ENCODE measurements at regions not wholly inside any gene's neighbourhood (a gene's known extent, or its start where the extent isn't known, plus 50 kb on each side); places are given as distances from the start of the nearest gene placed in this dataset.
"Not testable (repeated sequence)": the region's sequence is repeated elsewhere in the genome, so short reads cannot be mapped to it uniquely, and the experiment has no call there.

DNA sequence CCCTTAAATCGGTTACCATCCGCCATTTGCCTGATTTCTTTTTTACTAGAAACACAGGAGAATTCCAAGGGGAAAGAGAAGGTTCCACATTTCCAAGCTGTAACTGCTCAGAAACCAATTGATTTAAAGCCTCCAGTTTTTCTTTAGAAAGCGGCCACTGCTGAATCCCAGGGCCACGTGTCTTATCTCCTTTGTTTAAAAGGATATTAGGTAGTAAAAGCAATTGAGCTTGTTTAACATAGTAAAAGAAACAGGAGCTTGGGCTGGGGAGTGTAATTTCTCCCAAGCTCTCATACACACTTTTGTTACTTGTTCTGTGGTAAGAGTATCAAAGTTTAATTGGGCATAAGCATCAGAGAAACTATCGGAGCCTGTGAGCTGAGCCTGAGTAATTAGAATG lies 180.0 kb downstream of the OTOP1 start:
- H3K4me1 Mint-ChIP-seq; H3K4me1 ChIP-seq (ENCODE audit: control insufficient read depth in 1 of 2, insufficient read depth in 2 of 2, low read length in 2 of 2); H3K9me3 ChIP-seq (replicated peaks in 1 of 2; ENCODE audit: control insufficient read depth in 1 of 2, insufficient read depth in 1 of 2, low read length in 2 of 2); DNase-seq; H3K4me3 ChIP-seq (replicated peaks in 1 of 3; ENCODE audit: low read depth in 2 of 3, low read length in 3 of 3); H3K27ac Mint-ChIP-seq; H3K36me3 ChIP-seq (replicated peaks in 1 of 2; ENCODE audit: control insufficient read depth in 1 of 2, insufficient read depth in 2 of 2, low read length in 2 of 2); H3K79me2 ChIP-seq (ENCODE audit: insufficient read depth, low read length); H4K20me1 ChIP-seq (ENCODE audit: insufficient read depth, low read length); intact Hi-C loops (cut with micrococcal nuclease); H3K9ac ChIP-seq (ENCODE audit: insufficient read depth, low read length, poor library complexity, severe bottlenecking); H3K36me3 Mint-ChIP-seq; H3K27ac ChIP-seq (ENCODE audit: low read depth in 1 of 2, low read length in 2 of 2); H3K4me2 ChIP-seq (replicated peaks; ENCODE audit: extremely low read depth, low read length, poor library complexity, severe bottlenecking); H2AFZ ChIP-seq (ENCODE audit: insufficient read depth, low read depth, low read length, poor library complexity, severe bottlenecking): not testable (repeated sequence)
- Mint-ChIP-seq H3K9me3 (peaks cover 5 to 15% (median 11%) of the 10 kb centered on the region in 7 donors), H3K4me3 (peak overlapping the region in 1 of 2 donors; percentile 26), H3K27me3 (ENCODE audit: low read depth in 3 of 3) (peaks cover 37 to 53% (median 39%) of the 10 kb centered on the region in 3 donors)
- H3K27me3 ChIP-seq (ENCODE audit: control insufficient read depth in 2 of 2, insufficient read depth in 2 of 2, low read length in 2 of 2) = peaks cover 15 to 24% of the 10 kb centered on the region in 2 donors
- no CpG with 5 or more reads among the region's 5 CpGs for WGBS (ENCODE audit: insufficient coverage)

DNA sequence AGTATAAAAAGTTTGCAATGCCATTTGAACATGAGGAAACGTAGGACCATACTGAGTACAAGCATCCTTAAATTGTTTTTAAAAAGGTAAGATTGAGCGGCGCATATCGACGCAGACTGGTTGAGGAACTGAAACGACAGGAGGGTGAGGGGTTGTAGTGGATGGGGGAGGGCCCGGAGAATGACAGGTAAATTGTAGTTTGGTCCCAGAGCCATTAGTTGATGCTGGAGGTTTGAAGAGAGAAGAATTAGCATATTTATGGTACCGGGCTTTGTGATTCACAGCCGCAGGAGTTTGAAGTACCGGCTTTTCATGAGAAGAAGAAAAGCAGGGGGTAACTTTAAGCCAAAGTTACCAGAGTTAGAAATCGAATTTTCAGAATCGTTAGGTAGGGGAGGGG lies 179.5 kb downstream of the OTOP1 start:
- peaks cover 15 to 24% of the 10 kb centered on the region in 2 donors for H3K27me3 ChIP-seq (ENCODE audit: control insufficient read depth in 2 of 2, insufficient read depth in 2 of 2, low read length in 2 of 2)
- H4K20me1 ChIP-seq (ENCODE audit: insufficient read depth, low read length); H3K27ac ChIP-seq (ENCODE audit: low read depth in 1 of 2, low read length in 2 of 2); H3K4me1 ChIP-seq (ENCODE audit: control insufficient read depth in 1 of 2, insufficient read depth in 2 of 2, low read length in 2 of 2); H3K4me1 Mint-ChIP-seq; H2AFZ ChIP-seq (ENCODE audit: insufficient read depth, low read depth, low read length, poor library complexity, severe bottlenecking); H3K27ac Mint-ChIP-seq; H3K79me2 ChIP-seq (ENCODE audit: insufficient read depth, low read length); DNase-seq; intact Hi-C loops (cut with micrococcal nuclease); H3K9me3 ChIP-seq (replicated peaks in 1 of 2; ENCODE audit: control insufficient read depth in 1 of 2, insufficient read depth in 1 of 2, low read length in 2 of 2); H3K4me3 ChIP-seq (replicated peaks in 1 of 3; ENCODE audit: low read depth in 2 of 3, low read length in 3 of 3); H3K36me3 Mint-ChIP-seq; H3K36me3 ChIP-seq (replicated peaks in 1 of 2; ENCODE audit: control insufficient read depth in 1 of 2, insufficient read depth in 2 of 2, low read length in 2 of 2); H3K4me2 ChIP-seq (replicated peaks; ENCODE audit: extremely low read depth, low read length, poor library complexity, severe bottlenecking); H3K9me3 Mint-ChIP-seq; H3K9ac ChIP-seq (ENCODE audit: insufficient read depth, low read length, poor library complexity, severe bottlenecking): not testable (repeated sequence)
- 4% methylated on average over 5 of the region's 12 CpGs for WGBS (ENCODE audit: insufficient coverage)
- peaks cover 38 to 49% (median 38%) of the 10 kb centered on the region in 3 donors for H3K27me3 Mint-ChIP-seq (ENCODE audit: low read depth in 3 of 3)
- H3K4me3 Mint-ChIP-seq = peak overlapping the region in 1 of 2 donors; percentile 14

DNA sequence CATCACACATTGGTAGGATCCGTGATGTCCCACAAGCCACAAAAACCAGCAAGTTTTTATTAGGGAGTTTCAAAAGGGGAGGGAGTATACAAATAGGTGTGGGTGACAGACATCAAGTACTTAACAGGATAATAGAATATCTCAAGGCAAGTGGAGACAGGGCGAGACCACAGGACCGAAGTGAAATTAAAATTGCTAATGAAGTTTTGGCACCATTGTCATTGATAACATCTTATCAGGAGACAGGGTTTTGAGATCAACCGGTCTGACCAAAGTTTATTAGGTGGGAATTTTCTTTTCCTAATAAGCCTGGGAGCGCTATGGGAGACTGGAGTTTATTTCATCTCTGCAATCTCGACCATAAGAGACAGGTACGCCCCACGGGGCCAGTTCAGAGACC lies 178.5 kb downstream of the OTOP1 start:
- no CpG with 5 or more reads among the region's 8 CpGs for WGBS (ENCODE audit: insufficient coverage)
- DNase-seq = not testable (repeated sequence)

DNA sequence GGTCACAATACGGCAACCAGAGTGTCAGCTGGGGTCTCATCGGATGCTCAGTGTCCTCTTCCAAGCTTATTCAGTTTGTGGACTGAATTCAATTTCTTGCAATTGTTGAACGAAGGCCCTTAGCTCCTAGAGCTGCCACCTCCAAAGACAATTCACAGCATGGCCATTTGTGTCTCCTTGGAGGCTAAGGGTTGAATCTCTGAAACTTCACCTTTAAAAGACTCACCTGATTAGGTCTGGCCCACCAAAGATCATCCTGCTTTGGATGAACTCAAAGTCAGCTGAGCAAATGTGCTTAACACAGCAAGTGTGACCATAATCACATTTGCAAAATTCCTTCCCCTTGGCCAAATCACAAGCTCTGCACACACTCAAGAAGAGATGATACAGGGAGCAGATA lies 175.9 kb downstream of the OTOP1 start:
- H4K20me1 ChIP-seq (ENCODE audit: insufficient read depth, low read length); H3K9ac ChIP-seq (ENCODE audit: insufficient read depth, low read length, poor library complexity, severe bottlenecking); H3K9me3 ChIP-seq (replicated peaks in 1 of 2; ENCODE audit: control insufficient read depth in 1 of 2, insufficient read depth in 1 of 2, low read length in 2 of 2); intact Hi-C loops (cut with micrococcal nuclease); H3K4me1 Mint-ChIP-seq; H3K36me3 ChIP-seq (replicated peaks in 1 of 2; ENCODE audit: control insufficient read depth in 1 of 2, insufficient read depth in 2 of 2, low read length in 2 of 2); H3K4me2 ChIP-seq (replicated peaks; ENCODE audit: extremely low read depth, low read length, poor library complexity, severe bottlenecking); H2AFZ ChIP-seq (ENCODE audit: insufficient read depth, low read depth, low read length, poor library complexity, severe bottlenecking); DNase-seq; H3K36me3 Mint-ChIP-seq; H3K4me3 ChIP-seq (replicated peaks in 1 of 3; ENCODE audit: low read depth in 2 of 3, low read length in 3 of 3); H3K4me3 Mint-ChIP-seq; H3K9me3 Mint-ChIP-seq; H3K27ac ChIP-seq (ENCODE audit: low read depth in 1 of 2, low read length in 2 of 2); H3K4me1 ChIP-seq (ENCODE audit: control insufficient read depth in 1 of 2, insufficient read depth in 2 of 2, low read length in 2 of 2); H3K27ac Mint-ChIP-seq; H3K79me2 ChIP-seq (ENCODE audit: insufficient read depth, low read length): not testable (repeated sequence)
- peaks cover 14 to 15% of the 10 kb centered on the region in 2 donors for H3K27me3 ChIP-seq (ENCODE audit: control insufficient read depth in 2 of 2, insufficient read depth in 2 of 2, low read length in 2 of 2)
- 93% methylated on average over 2 of the region's 3 CpGs for WGBS (ENCODE audit: insufficient coverage)
- H3K27me3 Mint-ChIP-seq (ENCODE audit: low read depth in 3 of 3) = peaks cover 28 to 36% (median 31%) of the 10 kb centered on the region in 3 donors

More for the DNA sequence above, 178.5 kb downstream of the OTOP1 start:
- H2AFZ ChIP-seq (ENCODE audit: insufficient read depth, low read depth, low read length, poor library complexity, severe bottlenecking); intact Hi-C loops (cut with micrococcal nuclease); H4K20me1 ChIP-seq (ENCODE audit: insufficient read depth, low read length); H3K4me2 ChIP-seq (replicated peaks; ENCODE audit: extremely low read depth, low read length, poor library complexity, severe bottlenecking); H3K9ac ChIP-seq (ENCODE audit: insufficient read depth, low read length, poor library complexity, severe bottlenecking); H3K27ac Mint-ChIP-seq; H3K4me3 ChIP-seq (replicated peaks in 1 of 3; ENCODE audit: low read depth in 2 of 3, low read length in 3 of 3); H3K4me1 Mint-ChIP-seq; H3K36me3 ChIP-seq (replicated peaks in 1 of 2; ENCODE audit: control insufficient read depth in 1 of 2, insufficient read depth in 2 of 2, low read length in 2 of 2); H3K4me1 ChIP-seq (ENCODE audit: control insufficient read depth in 1 of 2, insufficient read depth in 2 of 2, low read length in 2 of 2); H3K79me2 ChIP-seq (ENCODE audit: insufficient read depth, low read length); H3K27ac ChIP-seq (ENCODE audit: low read depth in 1 of 2, low read length in 2 of 2); H3K9me3 ChIP-seq (replicated peaks in 1 of 2; ENCODE audit: control insufficient read depth in 1 of 2, insufficient read depth in 1 of 2, low read length in 2 of 2); H3K9me3 Mint-ChIP-seq; H3K36me3 Mint-ChIP-seq: not testable (repeated sequence)
- H3K27me3 ChIP-seq (ENCODE audit: control insufficient read depth in 2 of 2, insufficient read depth in 2 of 2, low read length in 2 of 2) = peaks cover 15 to 24% of the 10 kb centered on the region in 2 donors
- Mint-ChIP-seq H3K27me3 (ENCODE audit: low read depth in 3 of 3) (peaks cover 35 to 49% (median 36%) of the 10 kb centered on the region in 3 donors), H3K4me3 (peak overlapping the region in 1 of 2 donors; percentile 71)
